BLaER1 treated with 17β-estradiol and CSF1 and Interleukin-3, amounts not matched to agents 10 nM and 100 nM (cell line): ENCODE measurements at regions not wholly inside any gene's neighbourhood (a gene's known extent, or its start where the extent isn't known, plus 50 kb on each side); places are given as distances from the start of the nearest gene placed in this dataset.

Source experiments
- H3K27ac ChIP-seq, 11 experiments: shearing (Covaris generic); formaldehyde crosslinking; 2 replicates each; pipeline ENCODE4 v1.8.1; 2022
- H3K27me3 ChIP-seq, 11 experiments: shearing (Covaris generic); formaldehyde crosslinking; 2 replicates each; pipeline ENCODE4 v1.8.1; 2022
- H3K36me3 ChIP-seq, 11 experiments: shearing (Covaris generic); formaldehyde crosslinking; 2 replicates each; pipeline ENCODE4 v1.8.1; 2022
- H3K4me1 ChIP-seq, 10 experiments: shearing (Covaris generic); formaldehyde crosslinking; 2 replicates each; pipeline ENCODE4 v1.8.1; 2022
- H3K4me2 ChIP-seq, 11 experiments: shearing (Covaris generic); formaldehyde crosslinking; 2 replicates each; pipeline ENCODE4 v1.8.1; 2022
- H3K4me3 ChIP-seq, 10 experiments: shearing (Covaris generic); formaldehyde crosslinking; 2 replicates each; pipeline ENCODE4 v1.8.1; 2022
- H3K9ac ChIP-seq, 11 experiments: shearing (Covaris generic); formaldehyde crosslinking; 2 replicates each; pipeline ENCODE4 v1.8.1; 2022
- H3K9me3 ChIP-seq, 11 experiments: shearing (Covaris generic); formaldehyde crosslinking; replicated peaks in 1 of 11; 2 replicates each; pipeline ENCODE4 v1.8.1; 2022
- H4K20me1 ChIP-seq, 11 experiments: shearing (Covaris generic); formaldehyde crosslinking; 2 replicates each; pipeline ENCODE4 v1.8.1; 2022
- Cebpa-rat ChIP-seq, 11 experiments: shearing (Covaris generic); IDR thresholded peaks; 2 replicates each; pipeline ENCODE4 v1.8.1; 2022

DNA sequence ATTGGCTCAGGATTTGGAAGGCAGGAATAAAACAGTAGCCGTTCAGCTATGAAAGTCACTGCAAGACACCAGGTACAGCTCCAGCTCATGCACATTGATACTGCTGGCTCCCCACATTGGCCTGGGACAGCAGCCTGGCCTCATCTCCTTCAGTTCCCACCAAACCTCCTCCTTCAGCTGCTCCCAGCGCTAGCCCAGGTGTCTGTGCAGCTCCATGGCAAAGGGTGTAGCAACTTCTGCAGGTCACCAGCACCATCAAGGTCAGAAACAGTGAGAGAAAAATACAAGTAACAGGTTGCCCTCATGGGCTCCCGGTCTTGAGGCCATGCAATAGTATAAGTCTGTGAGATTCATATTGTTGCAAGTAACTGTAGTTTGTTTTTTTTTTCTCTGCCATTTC, 216.7 kb upstream of the CTAGE1 start:
- no peak overlapping the region for H3K9ac ChIP-seq
- no peaks in the 10 kb centered on the region for H3K27me3 ChIP-seq
- no peak overlapping the region for H3K27ac ChIP-seq
- no peak overlapping the region for H3K4me3 ChIP-seq
- TF ChIP-seq Cebpa-rat (IDR thresholded peaks at IDR 0.05): no peak
- no peaks in the 10 kb centered on the region for H4K20me1 ChIP-seq
- no peaks in the 10 kb centered on the region for H3K36me3 ChIP-seq
- no peak overlapping the region for H3K4me2 ChIP-seq
- no peaks in the 10 kb centered on the region for H3K4me1 ChIP-seq
- H3K9me3 ChIP-seq: peaks cover 0 to 11% (median 6%) of the 10 kb centered on the region in 11 experiments; a peak in 14 of 22 replicates

DNA sequence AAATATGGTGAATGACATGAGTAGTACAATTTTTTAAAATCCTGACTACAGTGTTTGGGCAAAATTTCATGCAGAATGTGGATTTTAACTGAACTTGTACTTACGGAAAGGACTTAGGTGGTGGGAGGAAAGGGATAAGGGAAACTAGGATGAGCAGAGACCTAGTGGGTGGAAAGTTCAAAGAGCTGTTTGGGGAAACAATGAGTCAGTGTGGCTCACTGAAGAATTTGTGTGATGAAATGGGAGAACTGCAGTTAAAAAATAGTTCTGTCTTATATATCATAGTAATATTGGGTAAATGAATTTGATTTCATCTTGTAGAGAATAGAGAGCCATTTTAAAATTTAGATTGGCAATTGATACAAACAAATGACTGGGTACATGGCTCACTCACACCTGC, 220.1 kb upstream of the CTAGE1 start:
- H4K20me1 ChIP-seq: no peaks in the 10 kb centered on the region
- H3K36me3 ChIP-seq: no peaks in the 10 kb centered on the region
- H3K9ac ChIP-seq: no peak overlapping the region
- no peak for TF ChIP-seq Cebpa-rat (IDR thresholded peaks at IDR 0.05)
- no peak overlapping the region for H3K4me3 ChIP-seq
- H3K4me1 ChIP-seq: no peaks in the 10 kb centered on the region
- H3K9me3 ChIP-seq: peaks cover 0 to 11% (median 6%) of the 10 kb centered on the region in 11 experiments; a peak in 14 of 22 replicates
- H3K4me2 ChIP-seq: no peak overlapping the region
- no peak overlapping the region for H3K27ac ChIP-seq
- H3K27me3 ChIP-seq: no peaks in the 10 kb centered on the region

DNA sequence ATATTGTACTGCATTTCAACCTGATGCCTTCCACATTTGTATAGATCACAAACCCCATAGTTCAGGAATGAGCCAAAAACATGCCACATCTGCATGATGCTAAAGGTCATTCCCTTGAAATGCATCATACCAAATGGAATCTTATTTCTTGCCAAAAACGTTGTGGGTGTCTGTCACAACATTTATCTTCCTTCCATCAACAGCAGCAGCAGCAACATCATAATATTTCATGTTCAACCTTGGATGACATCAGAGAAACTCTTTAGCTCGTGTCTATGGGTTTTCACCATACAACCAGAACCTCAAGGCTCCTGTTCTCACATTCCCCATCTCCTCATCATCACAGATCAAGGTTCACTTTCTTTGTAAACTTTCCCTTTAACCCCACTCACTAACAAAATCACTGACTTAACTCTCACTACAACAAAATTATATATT, 221.3 kb upstream of the CTAGE1 start:
- no peak overlapping the region for H3K27ac ChIP-seq
- H3K9ac ChIP-seq: no peak overlapping the region
- H3K4me3 ChIP-seq: no peak overlapping the region
- no peaks in the 10 kb centered on the region for H4K20me1 ChIP-seq
- H3K4me1 ChIP-seq: no peaks in the 10 kb centered on the region
- H3K36me3 ChIP-seq: no peaks in the 10 kb centered on the region
- H3K9me3 ChIP-seq: peaks cover 0 to 11% (median 6%) of the 10 kb centered on the region in 11 experiments; a peak in 14 of 22 replicates
- H3K4me2 ChIP-seq: no peak overlapping the region
- no peak for TF ChIP-seq Cebpa-rat (IDR thresholded peaks at IDR 0.05)
- no peaks in the 10 kb centered on the region for H3K27me3 ChIP-seq

DNA sequence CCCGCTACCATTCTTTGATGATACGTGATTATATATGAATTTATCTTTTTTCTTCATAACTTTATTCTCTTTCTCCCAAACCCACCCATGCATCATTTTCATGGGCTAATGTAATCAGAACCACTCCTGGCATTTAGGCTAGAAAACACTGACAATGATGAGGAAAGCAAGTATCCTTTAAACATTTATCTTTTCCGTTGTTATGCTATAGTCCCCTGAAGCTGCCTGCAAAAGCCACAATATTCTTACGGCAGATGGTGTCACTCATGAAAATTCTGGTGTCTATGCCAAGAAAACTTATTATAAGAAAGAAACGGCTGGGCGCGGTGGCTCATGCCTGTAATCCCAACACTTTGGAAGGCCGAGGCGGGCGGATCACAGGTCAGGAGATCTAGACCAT, 221.8 kb upstream of the CTAGE1 start:
- no peak for TF ChIP-seq Cebpa-rat (IDR thresholded peaks at IDR 0.05)
- Histone ChIP-seq H3K9ac (no peak overlapping the region), H3K27me3 (no peaks in the 10 kb centered on the region), H3K4me1 (no peaks in the 10 kb centered on the region), H4K20me1 (no peaks in the 10 kb centered on the region), H3K9me3 (peaks cover 0 to 11% (median 6%) of the 10 kb centered on the region in 11 experiments; a peak in 14 of 22 replicates), H3K4me2 (no peak overlapping the region), H3K4me3 (no peak overlapping the region), H3K27ac (no peak overlapping the region), H3K36me3 (no peaks in the 10 kb centered on the region)

DNA sequence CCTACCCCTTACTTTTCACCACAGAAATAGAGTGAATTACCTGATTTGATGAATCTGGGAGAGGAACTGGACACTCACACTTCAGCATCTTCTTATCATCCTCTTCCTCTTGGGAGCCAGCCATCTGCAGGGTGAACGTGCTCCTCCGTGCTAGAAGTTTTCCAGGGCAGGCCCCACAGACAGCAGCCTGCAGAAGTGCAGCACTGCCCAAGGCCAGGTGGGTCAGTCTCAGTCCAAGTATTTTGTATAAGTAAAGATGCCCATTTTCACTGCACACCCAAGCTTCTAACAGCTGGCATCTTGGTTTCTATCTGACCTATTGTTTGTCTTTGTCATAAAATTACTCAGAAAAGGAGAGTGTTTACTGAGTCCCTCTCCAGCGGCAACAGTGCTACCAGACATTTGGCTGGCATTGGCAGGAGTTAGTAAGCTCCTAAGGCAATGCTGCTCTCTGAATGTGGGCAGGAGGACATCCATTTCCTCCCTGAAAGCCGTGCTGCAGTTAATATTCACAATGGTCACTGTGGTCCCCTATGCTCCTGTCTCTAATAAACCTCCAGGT, 222.6 kb upstream of the CTAGE1 start:
- Histone ChIP-seq H3K36me3 (no peaks in the 10 kb centered on the region), H3K9me3 (peaks cover 0 to 11% (median 6%) of the 10 kb centered on the region in 11 experiments; a peak in 14 of 22 replicates), H3K4me1 (no peaks in the 10 kb centered on the region), H3K9ac (no peak overlapping the region), H3K27ac (no peak overlapping the region), H3K4me3 (no peak overlapping the region), H3K4me2 (no peak overlapping the region), H3K27me3 (no peaks in the 10 kb centered on the region), H4K20me1 (no peaks in the 10 kb centered on the region)
- no peak for TF ChIP-seq Cebpa-rat (IDR thresholded peaks at IDR 0.05)

DNA sequence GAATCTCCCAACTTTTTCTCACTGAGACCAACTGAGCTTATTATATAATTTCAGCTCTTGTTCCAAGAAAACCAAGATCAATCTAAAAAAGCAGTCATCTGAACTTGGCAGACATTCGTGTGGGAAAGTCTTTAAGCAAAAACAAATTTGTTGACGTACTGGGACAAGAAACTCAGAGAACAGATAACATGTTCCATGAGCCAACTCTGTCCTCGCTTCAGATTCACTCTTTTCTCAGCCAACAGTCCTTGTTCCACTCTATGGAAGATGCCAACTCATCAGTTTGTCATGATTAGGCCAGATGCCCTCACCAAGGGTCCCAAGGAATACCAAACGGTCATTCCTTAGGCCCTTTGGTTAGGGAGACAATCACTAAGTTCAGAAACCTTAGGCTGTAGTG, 224.2 kb upstream of the CTAGE1 start:
- no peak overlapping the region for H3K4me2 ChIP-seq
- no peak for TF ChIP-seq Cebpa-rat (IDR thresholded peaks at IDR 0.05)
- no peaks in the 10 kb centered on the region for H3K36me3 ChIP-seq
- H3K27ac ChIP-seq: no peak overlapping the region
- no peaks in the 10 kb centered on the region for H3K4me1 ChIP-seq
- no peak overlapping the region for H3K4me3 ChIP-seq
- H3K9me3 ChIP-seq: peaks cover 0 to 7% (median 5%) of the 10 kb centered on the region in 11 experiments; a peak in 14 of 22 replicates
- H3K27me3 ChIP-seq: no peaks in the 10 kb centered on the region
- no peak overlapping the region for H3K9ac ChIP-seq
- no peaks in the 10 kb centered on the region for H4K20me1 ChIP-seq

DNA sequence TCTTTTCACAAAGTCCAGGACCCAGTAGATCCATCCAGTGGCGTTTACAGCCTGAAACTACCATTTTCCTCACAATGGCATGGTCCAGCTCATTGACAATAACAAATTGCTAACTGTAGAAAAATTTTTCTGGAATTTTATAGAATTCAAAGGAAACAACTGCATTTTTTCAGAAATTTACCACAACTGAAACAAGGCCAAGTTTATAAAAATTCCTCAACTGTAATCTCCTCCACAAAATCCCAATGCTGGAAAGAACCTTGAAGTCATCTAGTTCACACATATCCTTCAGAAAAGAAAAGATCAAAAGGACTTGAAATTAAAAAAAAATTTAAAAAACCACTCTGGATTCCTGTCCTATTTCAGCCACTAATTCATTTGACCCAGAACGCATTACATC, 226.0 kb upstream of the CTAGE1 start:
- Histone ChIP-seq H3K4me1 (no peaks in the 10 kb centered on the region), H3K4me2 (no peak overlapping the region), H3K36me3 (no peaks in the 10 kb centered on the region), H3K9ac (no peak overlapping the region), H3K4me3 (no peak overlapping the region), H3K9me3 (no peaks in the 10 kb centered on the region), H4K20me1 (no peaks in the 10 kb centered on the region), H3K27ac (no peak overlapping the region), H3K27me3 (no peaks in the 10 kb centered on the region)
- TF ChIP-seq Cebpa-rat (IDR thresholded peaks at IDR 0.05): no peak

DNA sequence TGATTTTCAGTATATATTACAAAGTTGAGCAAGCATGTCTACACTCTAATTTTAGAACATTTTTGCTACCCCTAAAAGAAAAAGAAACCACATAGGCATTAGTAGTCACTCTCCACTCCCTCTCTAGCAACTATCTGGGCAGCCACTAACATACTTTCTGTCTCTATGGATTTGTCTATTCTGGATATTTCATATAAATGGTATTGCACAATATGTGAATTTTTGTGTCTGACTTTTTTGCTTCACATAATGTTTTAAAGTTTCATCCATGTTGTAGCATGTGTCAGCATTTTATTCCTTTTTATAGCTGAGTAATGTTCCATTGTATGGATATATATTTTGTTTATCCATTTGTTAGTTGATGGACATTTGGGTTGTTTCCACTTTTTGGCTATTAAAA, 232.5 kb upstream of the CTAGE1 start:
- Histone ChIP-seq H3K27ac (no peak overlapping the region), H4K20me1 (no peaks in the 10 kb centered on the region), H3K4me3 (no peak overlapping the region), H3K4me2 (no peak overlapping the region), H3K27me3 (no peaks in the 10 kb centered on the region), H3K9me3 (peaks cover 0 to 19% (median 10%) of the 10 kb centered on the region in 11 experiments; a peak in 15 of 22 replicates), H3K9ac (no peak overlapping the region), H3K36me3 (no peaks in the 10 kb centered on the region), H3K4me1 (no peaks in the 10 kb centered on the region)
- TF ChIP-seq Cebpa-rat (IDR thresholded peaks at IDR 0.05): peak in 2 of 11 experiments; percentile 52 to 62; a peak in 3 of 22 replicates

DNA sequence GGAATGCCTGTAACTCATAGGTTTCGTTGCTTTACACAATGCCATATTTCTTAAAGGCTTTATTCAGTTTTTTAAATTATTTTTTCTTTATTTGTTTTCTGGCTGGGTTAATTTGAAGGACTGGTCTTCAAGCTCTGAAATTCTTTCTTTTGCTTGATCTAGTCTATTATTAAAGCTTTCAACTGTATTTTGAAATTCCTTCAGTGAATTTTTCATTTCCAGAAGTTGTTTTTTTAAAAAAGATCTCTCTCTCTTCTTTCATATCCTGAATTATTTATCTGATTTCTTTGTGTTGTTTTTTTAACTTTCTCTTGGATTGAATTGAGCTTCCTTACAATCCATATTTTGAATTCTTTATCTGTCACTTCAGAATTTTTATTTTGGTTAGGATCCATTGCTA, 239.9 kb upstream of the CTAGE1 start:
- TF ChIP-seq Cebpa-rat (IDR thresholded peaks at IDR 0.05): no peak
- Histone ChIP-seq H4K20me1 (no peaks in the 10 kb centered on the region), H3K36me3 (no peaks in the 10 kb centered on the region), H3K27me3 (no peaks in the 10 kb centered on the region), H3K9me3 (peaks cover 33 to 55% (median 46%) of the 10 kb centered on the region in 11 experiments), H3K4me2 (no peak overlapping the region), H3K9ac (no peak overlapping the region), H3K27ac (no peak overlapping the region), H3K4me3 (no peak overlapping the region), H3K4me1 (no peaks in the 10 kb centered on the region)

DNA sequence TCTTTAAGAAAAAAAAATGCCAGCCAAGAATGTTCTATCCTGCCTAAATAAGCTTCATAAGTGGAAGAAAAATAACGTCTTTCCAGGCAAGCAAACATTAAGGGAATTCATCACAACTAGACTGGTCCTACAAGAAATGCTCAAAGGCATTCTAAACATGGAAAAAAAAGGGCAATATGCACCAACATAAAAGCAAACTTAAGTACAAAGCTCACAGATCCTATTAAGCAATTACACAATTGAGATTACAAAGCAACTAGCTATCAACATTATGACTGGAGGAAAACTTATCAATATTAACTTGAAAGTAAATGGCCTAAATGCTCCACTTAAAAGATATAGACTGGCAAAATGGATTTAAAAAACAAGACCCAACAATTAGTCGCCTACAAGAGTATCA, 240.6 kb upstream of the CTAGE1 start:
- Histone ChIP-seq H3K36me3 (no peaks in the 10 kb centered on the region), H3K4me1 (no peaks in the 10 kb centered on the region), H3K4me2 (no peak overlapping the region), H3K4me3 (no peak overlapping the region), H3K9me3 (peaks cover 36 to 59% (median 47%) of the 10 kb centered on the region in 11 experiments), H4K20me1 (no peaks in the 10 kb centered on the region), H3K27ac (no peak overlapping the region), H3K9ac (no peak overlapping the region), H3K27me3 (no peaks in the 10 kb centered on the region)
- TF ChIP-seq Cebpa-rat (IDR thresholded peaks at IDR 0.05): no peak
